ENCODE measurements at regions not wholly inside any gene's neighbourhood (a gene's known extent, or its start where the extent isn't known, plus 50 kb on each side); places are given as distances from the start of the nearest gene placed in this dataset.
"Not testable (repeated sequence)": the region's sequence is repeated elsewhere in the genome, so short reads cannot be mapped to it uniquely, and the experiment has no call there.

- TF ChIP-seq CTCF (IDR thresholded peaks at IDR 0.05 in 4 of 5, conservative IDR thresholded peaks at IDR 0.05 in 1 of 5); POLR2A (IDR thresholded peaks at IDR 0.05): not testable (repeated sequence)
Measured at GRCh38 chr4:30124621-30125020, 595.5 kb upstream of the PCDH7 start.
